Lung (tissue), 11 donors: ENCODE measurements at regions not wholly inside any gene's neighbourhood (a gene's known extent, or its start where the extent isn't known, plus 50 kb on each side); places are given as distances from the start of the nearest gene placed in this dataset.

Source experiments
- ATAC-seq: fragments of 200-7000 bp; cut with Tn5 transposase; one replicate; pipeline ENCODE4 v1.9.1; 2020; ENCODE audit warnings: moderate number of reproducible peaks; ENCODE audit not compliant: insufficient read depth, low FRiP score
- DNase-seq, 3 donors: peaks; one replicate each; pipeline ENCODE4 v3.0.0-alpha.2; 2013 to 2017
- H3K27ac ChIP-seq, 2 donors: one replicate each; pipeline ENCODE4 v1.5.1; 2013; ENCODE audit warnings: mild to moderate bottlenecking in 2 of 2, moderate library complexity in 2 of 2, control low read depth in 1 of 2, inconsistent platforms in 1 of 2, low read depth in 1 of 2, low read length in 1 of 2
- H3K27me3 ChIP-seq, 3 donors: one replicate each; pipeline ENCODE4 v1.5.1; 2013; ENCODE audit warnings: low read length in 2 of 3; ENCODE audit not compliant: control insufficient read depth in 3 of 3, insufficient read depth in 3 of 3
- H3K36me3 ChIP-seq, 4 donors: one replicate each; pipeline ENCODE4 v1.5.1; 2013; ENCODE audit warnings: low read length in 4 of 4, mild to moderate bottlenecking in 1 of 4, moderate library complexity in 1 of 4; ENCODE audit not compliant: control insufficient read depth in 4 of 4, insufficient read depth in 4 of 4
- H3K4me1 ChIP-seq, 5 donors: one replicate each; pipeline ENCODE4 v1.5.1; 2013; ENCODE audit warnings: low read length in 5 of 5, mild to moderate bottlenecking in 2 of 5, moderate library complexity in 1 of 5; ENCODE audit not compliant: control insufficient read depth in 5 of 5, insufficient read depth in 5 of 5
- H3K4me3 ChIP-seq: one replicate; pipeline ENCODE4 v1.5.1; 2013; ENCODE audit warnings: mild to moderate bottlenecking, control low read depth, moderate library complexity
- H3K9ac ChIP-seq, 2 donors: one replicate each; pipeline ENCODE4 v1.5.1; 2013; ENCODE audit warnings: low read length in 2 of 2, control low read depth in 1 of 2; ENCODE audit not compliant: insufficient read depth in 1 of 2
- H3K9me3 ChIP-seq, 4 donors: one replicate each; pipeline ENCODE4 v1.5.1; 2013; ENCODE audit warnings: low read length in 3 of 4, mild to moderate bottlenecking in 1 of 4, moderate library complexity in 1 of 4; ENCODE audit not compliant: control insufficient read depth in 4 of 4, insufficient read depth in 3 of 4
- CTCF ChIP-seq: IDR thresholded peaks from 2 replicates; pipeline ENCODE4 v1.5.1; 2012; ENCODE audit warnings: mild to moderate bottlenecking; ENCODE audit errors: control extremely low read depth, extremely low read depth
- WGBS, 2 donors: extraction: QIAGEN DNeasy Blood & Tissue Kit; methylation state at CpG; one replicate each; pipeline ENCODE4 v1.1.7; 2013; 5-methylcytosine and 5-hydroxymethylcytosine counted together
- donor health status: control.
- donor health status: control.
- donor health status: Bipolar disorder and iron deficiency.
- donor health status: healthy.
- donor health status: DM: yes; HTN: yes; CAD: no.

- no peak for ATAC-seq
These were observed 965.6 kb upstream of the NRXN1 start for GRCh38 chr2:51997571-51997970.

GRCh38 chr2:51995293-51995692 is 963.4 kb upstream of the NRXN1 start:
- 78 to 93% methylated on average over 1 of the region's 1 CpG for WGBS, 2 donors
- no peaks in the 10 kb centered on the region for H3K36me3 ChIP-seq
- ATAC-seq (no peak), DNase-seq (no peak)
- no peaks in the 10 kb centered on the region for H3K9me3 ChIP-seq
- H3K4me1 ChIP-seq = no peaks in the 10 kb centered on the region
- no peak overlapping the region for H3K9ac ChIP-seq
- no peak overlapping the region for H3K27ac ChIP-seq
- no peaks in the 10 kb centered on the region for H3K27me3 ChIP-seq
- H3K4me3 ChIP-seq = no peak overlapping the region
- TF ChIP-seq CTCF = no peak

More at GRCh38 chr2:51997571-51997970, 965.6 kb upstream of the NRXN1 start:
- peaks cover 0 to 2% (median 0%) of the 10 kb centered on the region in 4 donors for H3K9me3 ChIP-seq
- H3K4me3 ChIP-seq = no peak overlapping the region
- no peak overlapping the region for H3K9ac ChIP-seq
- WGBS, 2 donors = 94% methylated on average over 2 of the region's 2 CpGs
- H3K4me1 ChIP-seq = no peaks in the 10 kb centered on the region
- DNase-seq = no peak
- no peak overlapping the region for H3K27ac ChIP-seq
- no peak for TF ChIP-seq CTCF
- no peaks in the 10 kb centered on the region for H3K36me3 ChIP-seq
- H3K27me3 ChIP-seq = no peaks in the 10 kb centered on the region

GRCh38 chr2:51994123-51994763 is 962.3 kb upstream of the NRXN1 start:
- no peak for ATAC-seq
- TF ChIP-seq CTCF = no peak
- Histone ChIP-seq H3K27ac (peak overlapping the region in 1 of 2 donors; percentile 55), H3K9ac (no peak overlapping the region), H3K36me3 (no peaks in the 10 kb centered on the region), H3K4me1 (no peaks in the 10 kb centered on the region), H3K27me3 (no peaks in the 10 kb centered on the region), H3K4me3 (no peak overlapping the region), H3K9me3 (no peaks in the 10 kb centered on the region)
- DNase-seq = peak in 1 of 3 donors; percentile 6
- WGBS, 2 donors = 64 to 78% methylated on average over 1 of the region's 1 CpG

GRCh38 chr2:51990684-51991083 is 958.8 kb upstream of the NRXN1 start:
- DNase-seq = no peak
- H3K27me3 ChIP-seq = no peaks in the 10 kb centered on the region
- no peak overlapping the region for H3K4me3 ChIP-seq
- no peak for TF ChIP-seq CTCF
- H3K27ac ChIP-seq = no peak overlapping the region
- H3K4me1 ChIP-seq = no peaks in the 10 kb centered on the region
- ATAC-seq = no peak
- no peak overlapping the region for H3K9ac ChIP-seq
- H3K36me3 ChIP-seq = no peaks in the 10 kb centered on the region
- H3K9me3 ChIP-seq = no peaks in the 10 kb centered on the region
